GM12875 (cell line): ENCODE measurements at regions not wholly inside any gene's neighbourhood (a gene's known extent, or its start where the extent isn't known, plus 50 kb on each side); places are given as distances from the start of the nearest gene placed in this dataset.
A peak's percentile ranks its signal among the peaks of the same experiment; 100 is the strongest.

Experiments used
- H3K4me3 ChIP-seq: one replicate; pipeline ENCODE4 v1.5.1; 2011; ENCODE audit warnings: low read depth, low read length, control low read depth
- CTCF ChIP-seq: IDR thresholded peaks from 2 replicates; pipeline ENCODE4 v1.5.1; 2011; ENCODE audit warnings: low read depth, mild to moderate bottlenecking, control low read depth, inconsistent platforms, low read length, moderate library complexity, borderline replicate concordance; ENCODE audit not compliant: insufficient read depth

GRCh38 chr21:36541721-36542139 is 61.8 kb upstream of the CLDN14 start:
- H3K4me3 ChIP-seq, result peak overlapping the region; percentile 71
- 0 out of 2 replicates have a peak, but pooled peaks have one; percentile 3 for TF ChIP-seq CTCF

GRCh38 chr21:36542312-36543101 is 62.6 kb upstream of the CLDN14 start:
- TF ChIP-seq CTCF, result peak; percentile 61
- peak overlapping the region; percentile 71 for H3K4me3 ChIP-seq

- no peak overlapping the region for H3K4me3 ChIP-seq
- TF ChIP-seq CTCF, result no peak
Observed at GRCh38 chr21:36543924-36544323, 64.0 kb upstream of the CLDN14 start.

GRCh38 chr21:36544545-36544944 is 64.6 kb upstream of the CLDN14 start:
- no peak overlapping the region for H3K4me3 ChIP-seq
- no peak for TF ChIP-seq CTCF

- no peak for TF ChIP-seq CTCF
- H3K4me3 ChIP-seq, result no peak overlapping the region
Observed at GRCh38 chr21:36545776-36546511, 66.0 kb upstream of the CLDN14 start.

- H3K4me3 ChIP-seq, result no peak overlapping the region
- TF ChIP-seq CTCF, result no peak
Observed at GRCh38 chr21:36547464-36547863, 67.5 kb upstream of the CLDN14 start.
